ENCODE measurements at regions not wholly inside any gene's neighbourhood (a gene's known extent, or its start where the extent isn't known, plus 50 kb on each side); places are given as distances from the start of the nearest gene placed in this dataset.

DNA sequence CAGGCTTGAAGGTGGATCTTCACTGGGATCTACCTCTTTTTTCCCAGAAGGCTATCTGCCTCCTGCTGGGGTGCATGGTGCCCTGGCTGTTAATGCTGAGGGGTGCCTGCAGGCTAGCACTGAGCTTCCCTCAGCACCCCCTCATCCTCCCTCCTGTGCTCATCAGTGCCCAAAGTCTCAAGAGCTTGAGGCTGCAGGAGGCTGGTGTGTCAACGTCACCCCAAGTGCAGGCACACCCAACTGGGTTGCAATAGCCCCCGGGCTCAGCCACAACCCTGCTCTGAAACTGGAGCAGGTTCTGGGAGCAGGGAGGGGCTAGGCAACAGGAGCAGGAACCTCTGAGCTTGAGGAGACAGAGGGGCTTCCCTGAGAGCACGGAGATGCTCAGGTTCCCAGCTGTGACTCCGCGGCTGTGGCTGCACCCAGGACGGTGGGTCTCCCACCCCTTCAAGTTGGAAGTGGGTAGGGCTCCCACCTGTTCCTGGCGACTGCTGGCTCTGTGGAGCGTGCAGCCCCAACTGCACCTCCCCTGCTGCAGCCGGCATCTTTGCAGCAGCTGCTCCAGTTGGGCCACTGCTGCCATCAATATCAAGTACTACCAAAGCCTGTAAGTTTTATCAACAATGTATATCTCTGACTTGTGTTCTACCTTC, 1266.6 kb upstream of the C9orf72 start:
- TF ChIP-seq HDGF (IDR thresholded peaks at IDR 0.05) (no peak), RFX5 (IDR thresholded peaks at IDR 0.05; ENCODE audit: low read depth, low read length) (no peak), HDAC6 (IDR thresholded peaks at IDR 0.05; ENCODE audit: unreplicated experiment) (no peak), POLR2A (IDR thresholded peaks at IDR 0.05; ENCODE audit: low read depth, low read length) (no peak), MYC (IDR thresholded peaks at IDR 0.05; ENCODE audit: insufficient read depth, insufficient read length, insufficient replicate concordance, low read length, severe bottlenecking) (no peak)
- TF ChIP-seq, protein P1, sequence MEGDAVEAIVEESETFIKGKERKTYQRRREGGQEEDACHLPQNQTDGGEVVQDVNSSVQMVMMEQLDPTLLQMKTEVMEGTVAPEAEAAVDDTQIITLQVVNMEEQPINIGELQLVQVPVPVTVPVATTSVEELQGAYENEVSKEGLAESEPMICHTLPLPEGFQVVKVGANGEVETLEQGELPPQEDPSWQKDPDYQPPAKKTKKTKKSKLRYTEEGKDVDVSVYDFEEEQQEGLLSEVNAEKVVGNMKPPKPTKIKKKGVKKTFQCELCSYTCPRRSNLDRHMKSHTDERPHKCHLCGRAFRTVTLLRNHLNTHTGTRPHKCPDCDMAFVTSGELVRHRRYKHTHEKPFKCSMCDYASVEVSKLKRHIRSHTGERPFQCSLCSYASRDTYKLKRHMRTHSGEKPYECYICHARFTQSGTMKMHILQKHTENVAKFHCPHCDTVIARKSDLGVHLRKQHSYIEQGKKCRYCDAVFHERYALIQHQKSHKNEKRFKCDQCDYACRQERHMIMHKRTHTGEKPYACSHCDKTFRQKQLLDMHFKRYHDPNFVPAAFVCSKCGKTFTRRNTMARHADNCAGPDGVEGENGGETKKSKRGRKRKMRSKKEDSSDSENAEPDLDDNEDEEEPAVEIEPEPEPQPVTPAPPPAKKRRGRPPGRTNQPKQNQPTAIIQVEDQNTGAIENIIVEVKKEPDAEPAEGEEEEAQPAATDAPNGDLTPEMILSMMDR (IDR thresholded peaks at IDR 0.05 in 2 of 3, conservative IDR thresholded peaks at IDR 0.05 in 1 of 3; ENCODE audit: control insufficient read depth in 2 of 3, extremely low read depth in 1 of 3, insufficient read depth in 1 of 3, low read depth in 3 of 3, low read length in 3 of 3) = no peak
